Neural cell (in vitro differentiated cells): ENCODE measurements at regions not wholly inside any gene's neighbourhood (a gene's known extent, or its start where the extent isn't known, plus 50 kb on each side); places are given as distances from the start of the nearest gene placed in this dataset.

ENCODE experiments used
- POLR2AphosphoS5 ChIP-seq: IDR thresholded peaks from 2 replicates; pipeline ENCODE4 v1.6.1; 2012
- TAF1 ChIP-seq: IDR thresholded peaks from 2 replicates; pipeline ENCODE4 v1.6.1; 2012; ENCODE audit warnings: low read depth
- TF ChIP-seq, protein P1 (sequence below): fragments of 450-650 bp; IDR thresholded peaks from 2 replicates; pipeline ENCODE4 v1.5.1; 2014; ENCODE audit warnings: antibody characterized with exemption, mild to moderate bottlenecking, moderate library complexity; ENCODE audit not compliant: poor library complexity, severe bottlenecking

DNA sequence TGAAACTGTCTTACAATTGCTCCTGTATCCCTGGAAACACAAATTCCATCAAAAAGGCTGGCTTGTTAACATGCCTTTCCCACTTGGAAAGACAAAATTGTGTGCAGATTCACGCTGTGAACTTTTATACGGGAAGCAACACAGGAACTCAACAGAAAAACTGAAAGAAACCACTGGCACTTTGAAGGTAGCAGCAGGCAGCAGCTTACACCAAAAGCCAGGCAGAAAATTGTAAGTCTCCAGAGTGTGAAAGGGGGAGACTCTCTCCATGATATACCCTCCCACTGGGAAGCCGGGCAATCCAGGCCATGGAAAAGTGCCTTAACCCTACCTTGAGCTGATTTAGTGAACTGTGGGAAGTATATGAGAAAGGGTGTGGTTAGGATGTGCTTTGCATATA, 943.7 kb downstream of the CDH18 start:
- TF ChIP-seq POLR2AphosphoS5 (no peak), TAF1 (no peak)
- TF ChIP-seq, protein P1, sequence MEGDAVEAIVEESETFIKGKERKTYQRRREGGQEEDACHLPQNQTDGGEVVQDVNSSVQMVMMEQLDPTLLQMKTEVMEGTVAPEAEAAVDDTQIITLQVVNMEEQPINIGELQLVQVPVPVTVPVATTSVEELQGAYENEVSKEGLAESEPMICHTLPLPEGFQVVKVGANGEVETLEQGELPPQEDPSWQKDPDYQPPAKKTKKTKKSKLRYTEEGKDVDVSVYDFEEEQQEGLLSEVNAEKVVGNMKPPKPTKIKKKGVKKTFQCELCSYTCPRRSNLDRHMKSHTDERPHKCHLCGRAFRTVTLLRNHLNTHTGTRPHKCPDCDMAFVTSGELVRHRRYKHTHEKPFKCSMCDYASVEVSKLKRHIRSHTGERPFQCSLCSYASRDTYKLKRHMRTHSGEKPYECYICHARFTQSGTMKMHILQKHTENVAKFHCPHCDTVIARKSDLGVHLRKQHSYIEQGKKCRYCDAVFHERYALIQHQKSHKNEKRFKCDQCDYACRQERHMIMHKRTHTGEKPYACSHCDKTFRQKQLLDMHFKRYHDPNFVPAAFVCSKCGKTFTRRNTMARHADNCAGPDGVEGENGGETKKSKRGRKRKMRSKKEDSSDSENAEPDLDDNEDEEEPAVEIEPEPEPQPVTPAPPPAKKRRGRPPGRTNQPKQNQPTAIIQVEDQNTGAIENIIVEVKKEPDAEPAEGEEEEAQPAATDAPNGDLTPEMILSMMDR: no peak
